ENCODE measurements at regions not wholly inside any gene's neighbourhood (a gene's known extent, or its start where the extent isn't known, plus 50 kb on each side); places are given as distances from the start of the nearest gene placed in this dataset.
"Not testable (repeated sequence)": the region's sequence is repeated elsewhere in the genome, so short reads cannot be mapped to it uniquely, and the experiment has no call there.

GRCh38 chrX:9410889-9411288 lies 54.0 kb upstream of the TBL1X start:
- TF ChIP-seq, protein P1, sequence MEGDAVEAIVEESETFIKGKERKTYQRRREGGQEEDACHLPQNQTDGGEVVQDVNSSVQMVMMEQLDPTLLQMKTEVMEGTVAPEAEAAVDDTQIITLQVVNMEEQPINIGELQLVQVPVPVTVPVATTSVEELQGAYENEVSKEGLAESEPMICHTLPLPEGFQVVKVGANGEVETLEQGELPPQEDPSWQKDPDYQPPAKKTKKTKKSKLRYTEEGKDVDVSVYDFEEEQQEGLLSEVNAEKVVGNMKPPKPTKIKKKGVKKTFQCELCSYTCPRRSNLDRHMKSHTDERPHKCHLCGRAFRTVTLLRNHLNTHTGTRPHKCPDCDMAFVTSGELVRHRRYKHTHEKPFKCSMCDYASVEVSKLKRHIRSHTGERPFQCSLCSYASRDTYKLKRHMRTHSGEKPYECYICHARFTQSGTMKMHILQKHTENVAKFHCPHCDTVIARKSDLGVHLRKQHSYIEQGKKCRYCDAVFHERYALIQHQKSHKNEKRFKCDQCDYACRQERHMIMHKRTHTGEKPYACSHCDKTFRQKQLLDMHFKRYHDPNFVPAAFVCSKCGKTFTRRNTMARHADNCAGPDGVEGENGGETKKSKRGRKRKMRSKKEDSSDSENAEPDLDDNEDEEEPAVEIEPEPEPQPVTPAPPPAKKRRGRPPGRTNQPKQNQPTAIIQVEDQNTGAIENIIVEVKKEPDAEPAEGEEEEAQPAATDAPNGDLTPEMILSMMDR (IDR thresholded peaks at IDR 0.05): not testable (repeated sequence)
- not testable (repeated sequence) for TF ChIP-seq POLR2A, POLR2AphosphoS5 (IDR thresholded peaks at IDR 0.05)
